HepG2 (cell line): ENCODE measurements at regions not wholly inside any gene's neighbourhood (a gene's known extent, or its start where the extent isn't known, plus 50 kb on each side); places are given as distances from the start of the nearest gene placed in this dataset.

ENCODE experiments used
- ATAC-seq: fragments of 200-7000 bp; cut with Tn5 transposase; 3 replicates; pipeline ENCODE4 v1.9.1; 2020; ENCODE audit warnings: mild to moderate bottlenecking, moderate library complexity
- BruUV-seq: library from RNA; stranded (reverse); fragments of 400-500 nt; replicated peaks from 2 replicates; lab custom pipeline; 2021; lab: Mats Ljungman, UMichigan
- CTCF ChIA-PET: fragments of 300-600 bp; formaldehyde crosslinking; extraction: SDS; loops from one replicate; lab custom pipeline; 2021; ENCODE audit warnings: low total read pairs, inconsistent platforms, low intra/inter-chr PET ratio; lab: Yijun Ruan, JAX
- POLR2A ChIA-PET: fragments of 350-600 bp; sonication (Branson Sonifier 250); formaldehyde crosslinking; loops from one replicate; lab custom pipeline; 2020; ENCODE audit warnings: antibody characterized with exemption, inconsistent platforms; lab: Yijun Ruan, JAX
- DNase-seq: peaks from one replicate; pipeline ENCODE4 v3.0.0-alpha.2; 2015; ENCODE audit warnings: low spot score
- FAIRE-seq: peaks from 3 replicates; lab custom pipeline; 2011; peaks lifted over from hg19 to GRCh38; lab: Jason Lieb, UNC
- H2AFZ ChIP-seq: one replicate; pipeline ENCODE4 v1.6.1; 2011; ENCODE audit warnings: low read length, inconsistent platforms
- H3K27ac ChIP-seq: fragments of 300-600 bp; 3 replicates; pipeline ENCODE4 v1.8.0; 2011; ENCODE audit warnings: mixed run types, mild to moderate bottlenecking, mixed read lengths, low read length, inconsistent platforms; ENCODE audit not compliant: insufficient read depth; ENCODE audit errors: extremely low read length
- H3K27me3 ChIP-seq, 2 experiments: fragments of 200-600 bp in 1 of 2; 2 replicates in 1 of 2; 3 replicates in 1 of 2; pipeline versions ENCODE4 v1.6.0 to v1.8.0; 2011; ENCODE audit warnings: low read length in 2 of 2, mild to moderate bottlenecking in 2 of 2, moderate library complexity in 2 of 2, inconsistent platforms in 1 of 2; ENCODE audit not compliant: insufficient read depth in 2 of 2, control insufficient read depth in 1 of 2
- H3K36me3 ChIP-seq, 2 experiments: fragments of 200-600 bp in 1 of 2; replicated peaks in 1 of 2; 2 replicates in 1 of 2; 3 replicates in 1 of 2; pipeline versions ENCODE4 v1.5.1 to v1.8.0; 2011; ENCODE audit warnings: low read length in 2 of 2, inconsistent platforms in 1 of 2; ENCODE audit not compliant: insufficient read depth in 2 of 2, control insufficient read depth in 1 of 2
- H3K4me1 ChIP-seq: 2 replicates; pipeline ENCODE4 v1.5.1; 2012; ENCODE audit warnings: low read length, inconsistent platforms; ENCODE audit not compliant: insufficient read depth
- H3K4me2 ChIP-seq: 2 replicates; pipeline ENCODE4 v1.6.0; 2011; ENCODE audit warnings: low read depth, low read length, inconsistent platforms
- H3K4me3 ChIP-seq, 3 experiments: fragments of 200-600 bp in 1 of 3; sonication (generic), shearing (Covaris generic) in 1 of 3; replicated peaks in 1 of 3; 2 replicates each; pipeline ENCODE4 v1.5.1; 2011 to 2016; ENCODE audit warnings: low read length in 3 of 3, inconsistent platforms in 2 of 3, low read depth in 2 of 3, mild to moderate bottlenecking in 2 of 3, control low read depth in 1 of 3, mixed read lengths in 1 of 3; ENCODE audit not compliant: insufficient read depth in 1 of 3
- H3K79me2 ChIP-seq: one replicate; pipeline ENCODE4 v1.6.1; 2011; ENCODE audit warnings: low read length, inconsistent platforms; ENCODE audit not compliant: insufficient read depth
- H3K9ac ChIP-seq: 2 replicates; pipeline ENCODE4 v1.6.0; 2011; ENCODE audit warnings: mild to moderate bottlenecking, low read depth, low read length, inconsistent platforms; ENCODE audit not compliant: insufficient read depth
- H3K9me3 ChIP-seq: 2 replicates; pipeline ENCODE4 v1.5.1; 2012; ENCODE audit warnings: mild to moderate bottlenecking, low read length
- H4K20me1 ChIP-seq: 2 replicates; pipeline ENCODE4 v1.6.0; 2011; ENCODE audit warnings: inconsistent platforms, mild to moderate bottlenecking, low read length, moderate library complexity; ENCODE audit not compliant: insufficient read depth
- CEBPB ChIP-seq: IDR thresholded peaks from 2 replicates; pipeline ENCODE4 v1.6.1; 2011; ENCODE audit warnings: low read depth, low read length, improper control_type of control experiment, borderline replicate concordance
- DPF2 ChIP-seq: sonication (generic); formaldehyde crosslinking; IDR thresholded peaks from 2 replicates; pipeline ENCODE4 v1.4.0; 2020; ENCODE audit warnings: mild to moderate bottlenecking, low read depth, missing genetic modification reagents, borderline replicate concordance
- FOXO4 ChIP-seq: sonication (generic); formaldehyde crosslinking; conservative IDR thresholded peaks from 2 replicates; pipeline ENCODE4 v1.8.1; 2023; ENCODE audit warnings: missing genetic modification reagents
- KDM4B ChIP-seq: sonication (generic); formaldehyde crosslinking; IDR thresholded peaks from 2 replicates; pipeline ENCODE4 v1.4.0; 2020; ENCODE audit warnings: missing genetic modification reagents
- KLF9 ChIP-seq: IDR thresholded peaks from 2 replicates; pipeline ENCODE4 v1.6.1; 2016; ENCODE audit warnings: low read depth
- MAX ChIP-seq: IDR thresholded peaks from 2 replicates; pipeline ENCODE4 v1.6.1; 2012; ENCODE audit warnings: inconsistent platforms
- MEF2D ChIP-seq: sonication (generic); formaldehyde crosslinking; IDR thresholded peaks from 2 replicates; pipeline ENCODE4 v1.5.1; 2020; ENCODE audit warnings: mild to moderate bottlenecking, missing genetic modification reagents
- NFKBIZ ChIP-seq: IDR thresholded peaks from 2 replicates; pipeline ENCODE4 v1.6.1; 2018; ENCODE audit warnings: missing genetic modification reagents, missing compliant biosample characterization
- RELA ChIP-seq: sonication (generic); formaldehyde crosslinking; IDR thresholded peaks from 2 replicates; pipeline ENCODE4 v1.4.0; 2020; ENCODE audit warnings: missing genetic modification reagents
- SOX13 ChIP-seq, 3 experiments: fragments of 450-650 bp in 1 of 3; sonication (generic) in 1 of 3; formaldehyde crosslinking in 1 of 3; IDR thresholded peaks in 2 of 3; conservative IDR thresholded peaks in 1 of 3; 2 replicates each; pipeline versions ENCODE4 v1.5.0 to v1.6.1; 2016 to 2020; ENCODE audit warnings: antibody characterized with exemption in 1 of 3, mild to moderate bottlenecking in 1 of 3, missing compliant biosample characterization in 1 of 3, missing genetic modification reagents in 1 of 3, moderate library complexity in 1 of 3
- TBX2 ChIP-seq: sonication (generic); formaldehyde crosslinking; IDR thresholded peaks from 2 replicates; pipeline ENCODE4 v1.5.0; 2020; ENCODE audit warnings: missing genetic modification reagents, mild to moderate bottlenecking, borderline replicate concordance
- YY1 ChIP-seq: IDR thresholded peaks from 2 replicates; pipeline ENCODE4 v1.6.1; 2011; ENCODE audit warnings: low read length, low read depth, moderate library complexity, mild to moderate bottlenecking; ENCODE audit not compliant: insufficient read depth, insufficient replicate concordance
- ZMYM3 ChIP-seq: sonication (generic); formaldehyde crosslinking; IDR thresholded peaks from 2 replicates; pipeline ENCODE4 v1.5.1; 2020; ENCODE audit warnings: mild to moderate bottlenecking, missing genetic modification reagents
- ZNF605 ChIP-seq: sonication (generic); formaldehyde crosslinking; IDR thresholded peaks from 2 replicates; pipeline ENCODE4 v1.8.0; 2022; ENCODE audit warnings: mild to moderate bottlenecking, missing genetic modification reagents
- ZNF740 ChIP-seq: sonication (generic); formaldehyde crosslinking; IDR thresholded peaks from 2 replicates; pipeline ENCODE4 v1.4.0; 2020; ENCODE audit warnings: missing genetic modification reagents
- WGBS: methylation state at CpG from one replicate; pipeline ENCODE4 v1.1.6; 2017; ENCODE audit warnings: low lambda C conversion rate; 5-methylcytosine and 5-hydroxymethylcytosine counted together
- in situ Hi-C: cut with HindIII; loops from 2 replicates; pipeline ENCODE4 v1.10.0; 2017; ENCODE audit warnings: low pct_unique_long_range_greater_than_20kb; ENCODE audit not compliant: extremely low pct_ligation_motif_present
- intact Hi-C: fragments of 100-400 bp; cut with micrococcal nuclease; formaldehyde crosslinking; loops from one replicate; pipeline ENCODE4 v1.10.0; 2022; ENCODE audit not compliant: unreplicated experiment

- Histone ChIP-seq H4K20me1 (no peaks in the 10 kb centered on the region), H3K27ac (no peak overlapping the region), H3K27me3 (no peaks in the 10 kb centered on the region), H3K79me2 (no peaks in the 10 kb centered on the region), H3K9me3 (peaks cover 17% of the 10 kb centered on the region), H3K4me3 (no peak overlapping the region), H3K4me2 (no peak overlapping the region), H3K4me1 (no peaks in the 10 kb centered on the region), H2AFZ (no peak overlapping the region), H3K36me3 (no peaks in the 10 kb centered on the region), H3K9ac (no peak overlapping the region)
- BruUV-seq, result no TSS peak
- DNase-seq (no peak), ATAC-seq (no peak), FAIRE-seq (no peak)
- 0% methylated on average over 1 of the region's 1 CpG for WGBS
- POLR2A ChIA-PET, result no interaction called here
- CTCF ChIA-PET, result no interaction called here
- intact Hi-C loops, result no loop called here
- TF ChIP-seq NFKBIZ (CRISPR knock-in tag) (no peak), KDM4B (CRISPR knock-in tag) (no peak), ZNF605 (no peak), KLF9 (CRISPR knock-in tag) (no peak), MAX (no peak), YY1 (no peak)
- in situ Hi-C loops, result no loop called here
These were observed 367.7 kb downstream of the SLC16A7 start for GRCh38 chr12:59963546-59963945.

GRCh38 chr12:59972905-59973304 is 377.1 kb downstream of the SLC16A7 start:
- H3K4me3 ChIP-seq, result no peak overlapping the region
- H3K9ac ChIP-seq, result no peak overlapping the region
- ChIA-PET POLR2A (no interaction called here), CTCF (no interaction called here)
- no peaks in the 10 kb centered on the region for H3K36me3 ChIP-seq
- H2AFZ ChIP-seq, result no peak overlapping the region
- BruUV-seq, result no TSS peak
- H3K4me1 ChIP-seq, result no peaks in the 10 kb centered on the region
- ATAC-seq, result no peak
- no peaks in the 10 kb centered on the region for H3K9me3 ChIP-seq
- in situ Hi-C loops (no loop called here), intact Hi-C loops (no loop called here)
- DNase-seq, result peak; percentile 12
- WGBS, result 0% methylated on average over 4 of the region's 4 CpGs
- H3K27ac ChIP-seq, result no peak overlapping the region
- no peaks in the 10 kb centered on the region for H4K20me1 ChIP-seq
- no peak overlapping the region for H3K4me2 ChIP-seq
- no peak for FAIRE-seq
- no peak for TF ChIP-seq SOX13 (IDR thresholded peaks at IDR 0.05)
- peak in 1 of 2 experiments; percentile 25; a peak in 1 of 4 replicates for TF ChIP-seq SOX13 (CRISPR knock-in tag; conservative IDR thresholded peaks at IDR 0.05 in 1 of 2, IDR thresholded peaks at IDR 0.05 in 1 of 2)
- no peak for TF ChIP-seq ZMYM3
- TF ChIP-seq ZNF740, result no peak
- no peak for TF ChIP-seq MEF2D (CRISPR knock-in tag)
- no peak for TF ChIP-seq DPF2 (CRISPR knock-in tag)
- no peak for TF ChIP-seq FOXO4 (CRISPR knock-in tag)
- TF ChIP-seq CEBPB, result peak; percentile 74
- no peak for TF ChIP-seq TBX2 (CRISPR knock-in tag)
- no peak for TF ChIP-seq RELA (CRISPR knock-in tag)
- no peaks in the 10 kb centered on the region for H3K79me2 ChIP-seq
- H3K27me3 ChIP-seq, result no peaks in the 10 kb centered on the region
